ENCODE measurements at regions not wholly inside any gene's neighbourhood (a gene's known extent, or its start where the extent isn't known, plus 50 kb on each side); places are given as distances from the start of the nearest gene placed in this dataset.

- TF ChIP-seq CTCF (IDR thresholded peaks at IDR 0.05) = peak; percentile 87
- TF ChIP-seq TCF7L2 (IDR thresholded peaks at IDR 0.05; ENCODE audit: low read depth, low read length) = no peak
Observed at GRCh38 chr12:13864081-13864673, 117.2 kb downstream of the GRIN2B start.

Data from Panc1 (cell line).